ENCODE measurements at regions not wholly inside any gene's neighbourhood (a gene's known extent, or its start where the extent isn't known, plus 50 kb on each side); places are given as distances from the start of the nearest gene placed in this dataset.
"Not testable (repeated sequence)": the region's sequence is repeated elsewhere in the genome, so short reads cannot be mapped to it uniquely, and the experiment has no call there.

DNA sequence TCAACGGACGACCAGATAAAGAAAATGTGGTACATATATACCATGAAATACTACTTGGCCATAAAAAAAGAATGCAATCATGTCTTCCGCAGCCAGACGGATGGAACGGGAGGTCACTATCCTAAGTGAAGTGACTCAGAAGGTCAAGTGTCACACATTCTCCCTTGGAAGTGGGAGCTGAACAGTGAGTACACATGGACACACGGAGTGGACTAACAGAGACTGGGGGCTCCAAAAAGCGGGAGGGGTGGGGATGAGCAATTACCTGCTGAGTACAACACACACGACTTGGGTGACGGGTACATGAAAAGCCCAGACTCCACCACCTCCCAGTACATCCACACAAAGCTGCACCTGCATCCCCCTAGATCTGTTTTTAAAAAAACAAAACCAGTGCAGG lies 62.5 kb upstream of the TNK2 start:
- not testable (repeated sequence) for DNase-seq

DNA sequence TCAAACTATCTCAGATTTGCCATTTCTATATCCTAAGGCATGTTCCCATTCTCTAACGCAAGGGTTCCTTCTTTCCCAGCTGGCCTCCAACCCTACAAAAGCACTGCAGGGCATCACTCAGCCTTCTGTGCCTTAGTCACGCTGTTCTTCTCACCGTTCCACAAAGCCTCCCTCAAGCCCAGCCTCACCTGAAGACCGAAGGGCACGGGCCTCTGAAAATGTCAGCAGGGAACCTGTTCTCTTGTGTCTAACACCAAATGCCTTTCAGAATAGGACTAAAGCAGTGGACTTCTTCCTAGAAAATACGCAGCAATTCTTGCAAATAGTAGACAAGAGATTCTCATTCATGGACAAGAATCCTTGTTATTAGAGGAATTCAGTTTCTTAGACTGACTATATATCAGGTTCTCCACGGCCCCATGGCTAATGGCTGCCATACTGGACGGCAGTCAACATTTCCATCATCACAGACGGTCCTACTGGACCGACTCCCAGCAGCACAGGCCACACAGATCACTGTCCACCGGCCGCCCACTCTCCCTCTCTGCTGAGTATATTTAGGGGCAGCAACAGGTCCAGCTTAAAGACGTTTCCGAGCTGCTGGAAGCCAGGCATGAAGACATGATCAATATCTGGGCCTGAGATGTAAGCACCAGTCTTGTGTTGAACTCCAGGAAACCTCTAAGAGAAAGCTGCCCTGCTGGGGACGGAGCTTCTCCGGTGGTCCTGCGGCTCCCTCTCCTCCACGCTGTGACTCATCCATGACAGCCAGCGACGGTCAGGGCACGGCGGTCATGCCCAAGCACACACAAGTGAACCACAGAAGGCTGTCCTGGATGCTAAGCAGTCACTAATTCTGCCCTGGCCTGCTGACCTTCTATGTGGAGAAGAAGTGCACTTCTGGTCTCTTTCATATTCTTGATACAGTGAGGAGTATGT lies 61.8 kb upstream of the TNK2 start:
- not testable (repeated sequence) for DNase-seq

DNA sequence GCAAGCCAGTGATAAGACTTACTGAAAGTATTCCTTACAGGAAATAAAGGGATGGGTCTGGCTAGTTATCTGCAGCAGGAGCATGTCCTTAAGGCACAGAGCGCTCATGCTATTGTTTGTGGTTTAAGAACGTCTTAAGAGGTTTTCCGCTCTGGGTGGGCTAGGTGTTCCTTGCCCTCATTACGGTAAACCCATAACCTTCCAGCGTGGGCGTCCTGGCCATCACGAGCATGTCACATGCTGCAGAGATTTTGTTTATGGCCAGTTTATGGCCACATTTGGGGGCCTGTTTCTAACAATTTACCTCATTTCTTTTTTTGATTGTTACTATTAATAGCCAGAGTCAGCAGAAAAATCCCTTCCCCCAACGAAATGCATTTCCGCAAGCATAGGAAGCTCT lies 61.0 kb upstream of the TNK2 start:
- DNase-seq, result not testable (repeated sequence)

DNA sequence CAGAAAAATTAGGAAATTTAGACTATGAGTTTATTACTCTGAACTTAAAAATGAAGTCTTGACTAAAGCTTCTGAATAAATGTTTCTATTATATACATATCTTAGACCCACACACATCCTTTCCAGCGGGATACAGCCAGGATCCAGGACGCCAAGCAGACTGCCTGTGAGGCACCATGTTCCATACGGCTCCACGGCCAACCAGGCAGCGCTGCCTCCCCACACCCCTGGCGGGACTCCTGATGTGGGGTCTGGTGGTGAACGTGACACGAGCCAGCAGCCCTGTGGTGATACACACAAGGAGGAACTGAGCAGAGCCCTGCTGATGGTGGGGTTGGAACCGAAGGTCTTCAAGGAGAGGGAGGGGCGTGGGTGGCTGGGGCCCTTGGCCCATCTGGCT lies 59.8 kb upstream of the TNK2 start:
- DNase-seq, result not testable (repeated sequence)

DNA sequence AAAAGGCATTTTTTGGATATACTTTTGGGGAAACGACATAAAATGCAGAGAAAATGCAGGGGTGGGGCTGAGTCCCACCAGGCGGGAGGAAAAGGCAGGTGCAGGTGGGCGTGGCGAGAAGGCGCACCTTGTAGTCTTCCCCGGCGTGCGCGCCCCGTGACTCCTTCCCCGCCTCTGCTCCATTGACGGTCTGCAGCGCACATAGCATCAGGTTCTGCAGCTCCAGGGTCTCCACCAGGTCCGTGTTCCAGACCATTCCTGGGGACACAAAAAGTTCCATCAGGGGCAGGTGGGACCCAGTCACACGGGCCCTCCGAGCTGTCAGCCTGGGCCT lies 59.0 kb upstream of the TNK2 start:
- DNase-seq, result not testable (repeated sequence)

DNA sequence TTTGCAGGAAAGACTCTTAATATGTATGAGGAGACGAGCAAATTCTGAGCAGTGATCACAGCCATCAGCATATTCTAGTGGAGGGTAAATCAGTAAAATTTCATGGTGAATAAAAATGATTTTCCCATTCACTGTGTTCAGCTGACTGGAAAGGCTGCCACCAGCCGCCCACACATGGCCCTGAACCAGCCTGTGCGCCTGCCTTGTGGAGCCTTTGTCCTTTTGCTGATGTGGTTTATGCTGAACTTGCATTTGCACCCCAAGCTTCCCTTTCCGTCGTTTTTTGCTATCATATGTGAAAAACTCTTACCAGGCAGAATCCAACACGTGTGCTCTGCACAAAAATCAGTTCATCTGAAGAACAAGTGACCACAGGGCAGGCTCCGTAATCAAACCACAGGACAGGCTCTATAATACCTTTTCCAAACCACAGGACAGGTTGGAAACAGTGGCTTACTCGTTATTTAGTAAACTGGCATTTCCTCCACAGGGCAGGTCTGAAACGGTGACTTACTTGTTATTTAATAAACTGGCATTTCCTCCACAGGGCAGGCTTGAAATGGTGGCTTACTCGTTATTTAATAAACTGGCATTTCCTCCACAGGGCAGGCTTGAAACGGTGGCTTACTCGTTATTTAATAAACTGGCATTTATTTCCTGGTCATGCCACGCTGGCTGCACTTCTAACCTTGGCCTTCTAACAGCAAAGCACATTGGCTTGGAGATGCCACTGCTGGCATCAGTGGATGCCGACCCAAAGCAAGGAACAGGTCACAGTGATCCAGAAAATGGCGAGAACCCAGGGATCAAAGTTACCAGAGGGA lies 58.4 kb upstream of the TNK2 start:
- not testable (repeated sequence) for DNase-seq

DNA sequence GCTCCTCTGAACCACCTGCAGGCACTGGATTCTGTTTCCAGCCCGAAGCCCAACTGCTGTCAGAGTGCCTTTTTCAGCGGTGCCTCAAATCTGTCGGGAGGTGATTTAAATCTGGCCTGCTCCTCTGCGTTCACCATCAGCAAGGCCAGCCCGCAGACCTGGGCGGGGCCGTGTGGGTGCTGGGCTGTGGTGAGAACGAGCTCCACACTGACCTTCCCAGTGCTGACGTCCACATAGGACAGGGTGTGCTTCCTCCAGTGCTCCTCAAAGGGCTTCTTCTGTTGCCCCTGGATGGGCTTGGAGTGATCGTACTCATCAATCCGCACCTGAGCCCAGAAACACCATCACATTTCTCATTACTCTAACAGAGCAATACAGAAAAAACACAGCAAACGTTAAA lies 56.9 kb upstream of the TNK2 start:
- DNase-seq, result not testable (repeated sequence)

DNA sequence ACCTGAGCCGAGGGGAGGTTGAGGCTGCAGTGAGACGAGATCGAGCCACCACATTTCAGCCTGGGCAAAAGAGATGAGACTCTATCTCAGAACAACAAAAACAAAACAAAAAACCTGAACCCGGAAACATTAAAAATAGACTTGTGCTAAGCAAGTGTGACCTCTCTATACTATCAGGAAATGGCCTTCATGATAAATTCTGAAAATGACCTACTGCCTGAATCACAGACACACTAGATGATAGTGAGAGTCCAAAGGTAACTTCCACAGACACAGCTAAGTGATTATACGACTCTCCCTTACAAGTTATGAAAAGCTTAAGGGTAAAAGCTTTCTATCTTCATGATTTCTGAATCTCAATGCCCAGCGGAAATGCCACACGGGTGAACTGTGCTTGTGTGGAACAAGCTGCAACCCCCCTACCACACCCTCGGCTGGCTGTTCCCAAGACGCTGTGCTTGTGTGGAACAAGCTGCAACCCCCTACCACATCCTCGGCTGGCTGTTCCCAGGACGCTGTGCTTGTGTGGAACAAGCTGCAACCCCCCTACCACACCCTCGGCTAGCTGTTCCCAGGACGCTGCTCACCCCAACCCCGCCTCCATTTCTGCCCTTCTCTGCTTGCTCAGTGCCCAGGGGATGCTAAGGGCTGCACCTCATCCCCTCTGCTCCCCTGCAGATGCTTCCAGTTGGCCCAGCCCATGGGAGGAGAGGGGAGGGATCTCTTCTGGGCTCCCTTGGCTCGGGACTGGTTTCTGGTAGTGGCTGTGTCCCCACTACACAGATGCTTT lies 56.2 kb upstream of the TNK2 start:
- not testable (repeated sequence) for DNase-seq

DNA sequence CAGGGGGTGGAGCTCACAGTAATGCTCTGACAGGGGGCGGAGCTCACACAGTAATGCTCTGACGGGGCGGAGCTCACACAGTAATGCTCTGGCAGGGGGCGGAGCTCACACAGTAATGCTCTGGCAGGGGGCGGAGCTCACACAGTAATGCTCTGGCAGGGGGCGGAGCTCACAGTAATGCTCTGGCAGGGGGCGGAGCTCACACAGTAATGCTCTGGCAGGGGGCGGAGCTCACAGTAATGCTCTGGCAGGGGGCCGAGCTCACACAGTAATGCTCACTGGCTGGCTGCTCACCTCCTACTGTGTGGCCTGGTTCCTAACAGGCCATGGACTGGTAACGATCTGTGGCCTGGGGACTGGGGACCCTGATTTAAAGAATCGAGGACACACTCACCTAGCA lies 53.9 kb upstream of the TNK2 start:
- not testable (repeated sequence) for DNase-seq

DNA sequence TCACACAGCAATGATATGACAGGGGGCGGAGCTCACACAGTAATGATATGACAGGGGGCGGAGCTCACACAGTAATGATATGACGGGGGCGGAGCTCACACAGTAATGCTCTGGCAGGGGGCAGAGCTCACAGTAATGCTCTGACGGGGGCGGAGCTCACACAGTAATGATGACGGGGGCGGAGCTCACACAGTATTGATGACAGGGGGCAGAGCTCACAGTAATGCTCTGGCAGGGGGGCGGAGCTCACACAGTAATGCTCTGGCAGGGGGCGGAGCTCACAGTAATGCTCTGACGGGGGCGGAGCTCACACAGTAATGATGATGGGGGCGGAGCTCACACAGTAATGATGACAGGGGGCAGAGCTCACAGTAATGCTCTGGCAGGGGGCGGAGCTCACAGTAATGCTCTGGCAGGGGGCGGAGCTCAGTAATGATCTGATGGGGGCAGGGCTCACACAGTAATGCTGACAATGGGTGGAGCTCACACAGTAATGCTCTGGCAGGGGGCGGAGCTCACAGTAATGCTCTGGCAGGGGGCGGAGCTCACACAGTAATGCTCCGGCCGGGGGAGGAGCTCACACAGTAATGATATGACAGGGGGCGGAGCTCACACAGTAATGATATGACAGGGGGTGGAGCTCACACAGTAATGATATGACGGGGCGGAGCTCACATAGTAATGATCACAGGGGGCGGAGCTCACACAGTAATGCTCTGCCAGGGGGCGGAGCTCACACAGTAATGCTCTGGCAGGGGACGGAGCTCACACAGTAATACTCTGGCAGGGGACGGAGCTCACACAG lies 52.8 kb upstream of the TNK2 start:
- DNase-seq, result peak; percentile 26

DNA sequence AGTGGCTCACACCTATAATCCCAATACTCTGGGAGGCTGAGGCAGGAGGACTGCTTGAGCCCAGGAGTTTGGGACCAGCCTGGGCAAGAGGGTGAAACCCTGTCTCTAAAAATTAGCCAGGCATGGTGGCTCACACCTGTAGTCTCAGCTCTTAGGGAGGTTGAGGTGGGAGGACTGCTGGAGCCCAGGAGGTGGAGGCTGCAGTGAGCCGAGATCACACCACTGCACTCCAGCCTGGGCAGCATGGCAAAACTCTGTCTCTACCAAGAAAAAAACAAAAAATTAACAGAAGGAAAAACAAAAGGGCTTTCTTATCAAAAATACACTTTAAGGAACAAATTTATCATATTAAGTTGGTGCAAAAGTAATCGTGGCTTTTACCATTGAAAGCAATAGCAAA lies 51.8 kb upstream of the TNK2 start:
- DNase-seq, result not testable (repeated sequence)

DNA sequence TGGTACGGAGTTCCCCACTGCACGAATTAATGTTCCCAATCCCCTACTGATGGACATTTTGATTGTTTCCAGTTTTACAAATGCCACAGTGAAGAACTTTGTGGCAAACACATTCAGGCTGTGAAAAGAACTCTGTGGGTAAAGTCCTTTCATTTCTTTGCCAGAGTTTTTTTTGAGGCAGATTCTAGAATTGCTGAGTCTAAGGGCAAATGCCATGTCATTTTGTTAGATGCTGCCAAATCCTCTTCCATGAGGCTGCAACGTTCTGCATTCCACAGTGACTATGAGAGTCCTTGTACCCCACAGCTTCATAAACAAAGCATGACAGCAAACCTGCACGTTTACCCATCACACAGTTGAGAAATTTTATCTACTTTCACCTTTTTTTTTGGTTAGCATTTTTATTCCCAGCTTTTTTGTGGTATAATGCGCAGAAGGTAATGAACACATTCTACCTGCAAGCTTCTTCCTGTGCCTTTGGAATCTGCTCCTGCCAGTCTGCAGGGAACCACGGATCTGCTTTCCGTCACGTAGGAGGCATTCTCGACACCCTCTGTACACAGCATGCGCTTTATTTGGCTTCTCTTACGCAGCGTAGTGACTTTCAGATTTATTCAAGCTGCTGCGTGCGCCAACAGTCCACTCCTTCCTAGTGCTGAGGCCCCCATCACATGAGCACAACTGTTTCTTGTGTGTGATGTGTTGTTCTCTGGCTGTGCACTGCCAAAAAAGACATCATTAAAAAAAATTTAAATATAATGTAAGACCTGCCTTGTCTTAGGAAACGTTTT lies 51.2 kb upstream of the TNK2 start:
- not testable (repeated sequence) for DNase-seq

DNA sequence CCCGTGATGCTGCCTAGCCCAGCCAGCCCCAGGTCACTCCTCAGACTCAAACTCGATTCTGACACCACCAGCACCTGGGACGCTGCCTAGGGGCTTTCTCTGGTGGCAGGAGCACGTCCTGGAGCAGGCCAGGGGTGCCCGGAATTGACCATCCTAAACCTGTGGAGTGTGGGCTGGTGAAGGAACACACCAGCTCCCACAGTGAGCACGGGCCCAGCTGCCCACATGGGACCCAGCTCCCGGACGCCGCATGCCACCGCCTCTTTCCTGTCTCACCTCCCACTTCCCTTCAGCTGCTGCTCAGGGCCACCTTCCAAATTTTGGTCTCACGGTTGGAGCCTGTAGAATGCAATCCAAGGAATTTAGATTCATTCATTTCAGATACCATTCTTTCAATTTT lies 50.4 kb upstream of the TNK2 start:
- DNase-seq, result not testable (repeated sequence)
